Activated CD8-positive, alpha-beta memory T cell treated with anti-CD3 and anti-CD28 coated beads, Interleukin-2, amount 50 U/mL, for 48 hours (primary cell): ENCODE measurements at regions not wholly inside any gene's neighbourhood (a gene's known extent, or its start where the extent isn't known, plus 50 kb on each side); places are given as distances from the start of the nearest gene placed in this dataset.
"Not testable (repeated sequence)": the region's sequence is repeated elsewhere in the genome, so short reads cannot be mapped to it uniquely, and the experiment has no call there.

ENCODE experiments used
- DNase-seq: peaks from one replicate; pipeline ENCODE4 v3.0.0-alpha.2; 2020

DNA sequence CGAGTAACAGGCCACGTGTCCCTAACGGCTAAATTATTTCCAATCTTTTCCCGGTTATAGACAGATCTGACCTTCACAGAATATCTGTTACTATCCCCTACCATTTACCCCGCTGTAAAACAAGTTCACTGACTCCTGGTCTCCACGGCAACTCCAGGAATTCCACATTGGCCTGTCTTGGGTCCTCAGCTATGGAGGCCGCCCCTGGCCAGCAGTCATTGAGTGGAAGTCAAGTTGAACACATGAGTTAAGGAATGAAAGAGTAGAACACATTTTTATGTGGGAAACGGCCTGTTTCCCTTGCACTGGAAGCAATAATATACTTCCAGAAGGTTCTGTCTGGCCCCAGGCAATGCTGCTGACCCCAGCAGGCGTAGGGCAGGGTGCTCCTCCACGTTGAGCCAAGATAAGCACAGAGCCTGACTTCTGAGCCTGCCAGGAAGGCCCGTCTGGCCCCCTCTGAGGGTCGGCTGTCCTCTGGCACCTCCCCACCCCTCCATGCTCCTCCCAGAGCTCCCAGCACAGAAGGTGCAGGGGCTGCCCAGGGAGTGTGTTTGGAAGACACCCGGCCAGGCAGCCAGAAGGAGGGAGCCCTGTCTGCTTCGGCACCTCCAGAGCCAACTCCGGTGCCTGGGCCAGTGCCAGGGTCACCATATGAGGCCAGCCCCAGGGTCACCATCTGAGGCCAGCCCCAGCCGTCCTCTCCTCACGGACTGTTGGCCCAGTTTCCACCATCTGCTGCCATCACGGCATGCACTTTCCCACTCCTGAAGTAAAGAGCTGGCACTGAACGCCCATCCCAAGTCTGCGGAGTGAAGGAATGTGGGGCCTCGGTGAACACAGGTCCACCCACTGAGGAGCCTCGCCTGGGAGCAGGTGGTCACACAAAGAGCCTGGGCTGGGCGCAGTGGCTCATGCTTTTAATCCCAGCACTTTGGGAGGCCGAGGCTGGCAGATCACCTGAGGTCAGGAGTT, 813.2 kb downstream of the BRD1 start:
- DNase-seq: peak; percentile 18

DNA sequence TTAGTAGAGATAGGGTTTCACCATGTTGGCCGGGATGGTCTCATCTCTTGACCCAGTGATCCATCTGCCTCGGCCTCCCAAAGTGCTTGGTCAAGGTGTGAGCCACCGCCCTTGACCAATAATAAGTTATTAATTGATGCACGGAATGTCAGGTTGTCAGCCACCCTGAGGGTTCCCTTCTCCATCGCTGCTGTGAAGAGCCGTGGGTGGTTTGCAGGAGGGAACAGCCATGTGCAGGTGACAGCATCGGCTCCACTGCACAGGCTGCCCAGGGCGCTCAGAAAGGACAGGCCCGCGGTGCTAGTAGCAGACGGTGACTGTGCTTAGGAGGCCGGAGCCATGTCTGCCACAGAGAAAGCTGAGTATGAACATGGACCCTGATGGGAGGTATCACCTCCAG, 814.0 kb downstream of the BRD1 start:
- peak; percentile 23 for DNase-seq

DNA sequence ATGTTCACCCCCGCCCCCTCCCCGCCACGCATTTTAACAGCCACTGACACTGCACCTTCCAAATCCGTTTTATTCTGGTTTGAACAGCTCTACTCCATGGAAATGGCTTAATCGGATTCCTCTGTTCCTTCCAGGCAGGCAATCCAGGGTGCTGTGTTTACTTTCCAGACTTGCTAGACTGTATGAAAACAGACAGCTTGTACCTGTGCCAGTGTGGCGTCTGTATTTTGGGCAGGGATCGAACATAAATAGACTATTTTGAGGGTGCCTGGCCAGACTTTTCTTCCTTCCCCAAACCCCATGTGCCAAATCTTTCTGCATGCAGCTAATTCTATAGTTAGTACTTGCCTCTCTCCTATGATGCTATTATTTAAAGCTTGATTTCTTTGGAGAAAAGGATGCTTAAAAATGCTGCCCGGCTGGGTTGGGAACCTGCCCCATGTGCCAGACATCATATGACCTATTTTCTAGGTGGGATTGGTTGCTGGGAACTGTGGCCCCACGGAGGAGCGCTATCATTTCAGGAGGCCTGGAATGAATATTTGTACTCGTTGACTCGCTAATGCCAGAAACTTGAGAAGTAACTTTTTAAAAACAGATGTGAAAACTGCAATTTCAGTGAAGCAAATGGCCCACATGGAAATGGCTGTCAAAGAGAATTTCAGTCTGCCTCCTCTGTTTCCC, 814.8 kb downstream of the BRD1 start:
- DNase-seq: peak; percentile 1

DNA sequence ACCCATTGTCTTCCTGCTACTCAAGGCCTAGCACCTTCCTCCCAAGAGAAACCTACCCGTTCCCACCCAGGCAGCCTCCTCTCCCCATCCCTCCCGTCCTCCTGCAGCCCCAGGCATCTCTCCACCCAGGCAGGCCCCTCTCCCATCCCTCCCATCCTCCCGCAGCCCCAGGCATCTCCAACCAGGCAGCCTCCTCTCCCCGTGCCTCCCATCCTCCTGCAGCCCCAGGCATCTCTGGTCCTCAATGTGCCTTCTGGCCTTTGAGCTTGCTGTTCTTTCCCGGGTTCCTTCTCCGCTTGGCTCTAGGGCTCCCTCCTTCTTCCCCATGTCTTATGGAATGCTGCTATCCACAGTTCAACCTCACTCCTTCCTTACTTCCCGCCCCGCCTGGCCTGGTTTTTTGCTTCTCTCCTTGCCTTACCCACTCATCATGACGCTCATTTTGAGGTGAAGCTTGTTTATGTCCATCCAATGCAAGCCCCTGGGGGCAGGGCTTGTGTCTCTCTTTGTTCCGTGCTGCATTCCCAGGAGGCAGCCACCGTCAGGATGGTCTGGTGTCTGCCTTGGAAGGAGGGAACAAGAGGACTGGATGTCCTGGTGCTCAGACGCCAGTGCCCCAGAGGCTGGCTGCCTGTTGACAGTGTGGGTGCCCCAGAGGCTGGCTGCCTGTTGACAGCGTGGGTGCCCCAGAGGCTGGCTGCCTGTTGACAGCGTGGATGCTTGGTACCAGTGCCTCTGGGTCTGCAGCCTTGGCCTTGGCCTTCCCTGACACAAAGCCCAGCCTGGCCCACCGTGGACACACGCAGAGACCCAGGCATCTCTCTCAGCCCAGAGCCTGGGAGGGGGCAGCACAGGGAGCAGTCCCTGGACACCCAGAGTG, 815.7 kb downstream of the BRD1 start:
- DNase-seq: peak; percentile 39

DNA sequence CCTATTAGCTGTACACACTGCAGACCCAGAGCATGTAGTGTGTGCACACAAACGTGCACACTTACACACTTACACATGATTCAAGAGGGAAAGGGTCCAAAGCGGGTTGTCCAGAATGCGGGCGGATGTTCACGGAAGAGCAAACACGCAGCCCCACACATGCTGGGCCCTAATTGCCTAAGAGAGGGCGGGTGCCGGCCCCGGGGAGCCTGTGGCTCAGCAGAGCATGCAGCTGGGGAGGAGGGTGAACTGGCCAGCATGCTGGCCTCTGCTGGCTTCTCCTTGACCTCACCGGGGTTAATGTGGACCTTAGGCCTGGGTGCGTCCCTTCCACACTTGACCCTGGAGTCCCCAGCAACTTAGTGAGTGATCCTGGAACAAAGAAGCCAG, 816.3 kb downstream of the BRD1 start:
- DNase-seq: peak; percentile 20

DNA sequence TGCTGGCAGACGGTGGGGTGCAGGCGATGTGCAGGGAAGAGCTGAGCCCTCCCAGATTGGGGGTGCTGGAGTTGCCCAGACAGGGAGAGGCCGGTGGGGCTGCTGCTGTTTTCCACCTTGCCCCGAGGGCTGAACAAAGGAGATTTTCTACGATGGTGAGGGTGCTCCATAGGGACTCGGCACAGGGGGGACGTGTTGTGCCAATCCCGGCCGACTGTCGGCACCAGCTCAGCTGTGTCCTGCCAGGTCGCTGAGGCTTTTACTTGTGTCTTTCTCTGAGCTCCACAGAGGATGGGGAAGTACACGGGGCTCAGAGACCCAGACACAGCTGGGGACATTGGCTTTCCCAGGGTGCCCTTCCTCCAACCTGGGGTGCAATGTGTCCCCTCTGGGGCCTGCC, 816.8 kb downstream of the BRD1 start:
- DNase-seq: peak; percentile 12

DNA sequence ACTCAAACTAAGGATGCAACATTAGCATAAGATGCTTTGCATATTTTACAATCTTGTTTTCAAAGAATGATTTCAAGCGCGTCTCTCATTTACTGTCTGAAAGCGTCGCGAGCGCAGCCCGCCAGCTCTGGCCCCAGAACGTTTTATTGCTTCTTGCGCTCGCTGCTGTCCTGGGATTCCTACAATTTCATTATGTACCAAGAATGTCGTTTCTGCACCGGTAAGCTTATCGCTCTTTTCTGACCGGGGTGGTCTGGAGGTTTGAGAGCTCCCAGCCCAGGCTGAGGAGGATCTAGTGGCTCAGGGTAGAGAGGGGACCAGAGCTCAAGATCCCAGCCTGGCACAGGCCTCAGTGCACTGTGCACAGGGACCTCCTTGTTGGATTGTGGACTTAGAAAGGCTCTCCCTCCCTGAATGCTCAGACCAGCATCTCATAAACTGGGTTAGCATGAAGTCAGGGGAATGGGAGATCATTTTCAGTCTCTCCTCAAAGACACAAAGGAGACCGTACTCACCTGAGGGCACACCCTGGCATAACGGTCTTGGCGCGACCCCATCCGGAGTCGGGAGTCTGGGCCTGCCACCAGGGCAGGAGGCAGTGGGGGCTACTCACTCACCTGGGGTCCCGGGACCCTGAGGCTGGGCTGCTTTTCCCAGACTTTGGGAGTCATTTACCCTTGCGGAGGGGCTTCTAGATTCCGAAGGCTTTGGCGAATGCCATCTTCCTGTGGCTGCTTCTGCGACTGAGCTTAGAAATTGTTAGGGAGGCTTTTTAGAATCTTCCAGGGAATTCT, 817.4 kb downstream of the BRD1 start:
- DNase-seq: peak; percentile 13

DNA sequence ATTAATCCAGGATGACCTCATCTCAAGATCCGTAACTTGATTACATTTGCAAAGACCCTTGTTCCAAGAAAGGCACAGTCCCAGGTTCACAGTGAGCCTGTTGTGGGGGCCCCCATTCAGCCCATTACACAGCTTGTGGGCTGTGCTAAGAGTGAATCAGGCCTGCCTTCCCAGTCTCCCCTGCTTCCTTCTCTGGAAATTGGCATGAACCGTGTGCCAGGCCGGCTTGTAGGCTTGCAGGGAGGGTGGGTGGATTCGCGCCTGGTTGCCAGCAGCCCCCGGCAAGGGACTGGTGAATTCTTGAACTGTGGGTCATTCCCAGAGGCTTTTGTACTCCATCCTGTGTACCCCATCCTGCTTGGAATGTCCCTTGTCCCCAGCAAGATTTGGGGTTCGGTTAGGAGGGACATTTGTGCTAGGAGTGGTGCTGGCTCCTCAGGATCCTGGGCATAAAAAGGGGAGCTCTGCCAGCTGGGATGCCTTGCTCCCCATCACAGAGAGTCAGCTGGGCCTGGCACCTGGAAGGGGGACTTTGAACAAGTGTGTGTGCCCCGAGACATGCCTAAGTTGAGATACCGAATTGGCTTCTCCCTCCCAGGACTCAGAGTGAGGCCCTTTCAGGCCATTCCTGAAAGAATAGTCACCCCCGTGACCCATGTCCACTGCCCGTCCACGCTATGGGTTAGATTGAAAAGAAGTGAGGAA, 818.2 kb downstream of the BRD1 start:
- DNase-seq: peak; percentile 6

DNA sequence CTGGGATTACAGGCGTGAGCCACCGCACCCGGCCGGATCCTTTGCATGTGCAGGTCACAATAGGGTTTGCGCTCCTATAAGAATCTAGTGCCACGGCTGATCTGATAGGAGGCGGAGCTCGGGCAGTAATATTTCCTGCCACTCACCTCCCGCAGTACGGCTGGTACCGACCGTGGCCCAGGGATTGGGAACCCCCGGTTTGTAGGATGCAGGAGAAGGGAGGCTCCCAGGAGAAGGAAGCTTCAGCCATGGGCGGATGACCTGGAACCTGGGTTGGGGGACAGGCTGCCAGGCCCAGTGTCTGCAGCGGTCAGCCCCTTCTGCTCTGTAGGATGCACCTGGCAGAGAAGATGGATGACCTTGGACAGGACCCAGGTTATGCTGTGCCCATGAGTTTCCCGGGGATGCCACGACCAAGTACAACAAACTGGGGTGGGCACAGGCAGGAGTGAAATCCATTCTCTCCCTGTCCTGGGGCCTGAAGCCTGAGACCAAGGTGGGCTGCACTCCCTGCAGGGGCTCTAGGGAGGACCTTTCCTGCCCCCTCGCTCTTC, 818.9 kb downstream of the BRD1 start:
- peak; percentile 7 for DNase-seq

DNA sequence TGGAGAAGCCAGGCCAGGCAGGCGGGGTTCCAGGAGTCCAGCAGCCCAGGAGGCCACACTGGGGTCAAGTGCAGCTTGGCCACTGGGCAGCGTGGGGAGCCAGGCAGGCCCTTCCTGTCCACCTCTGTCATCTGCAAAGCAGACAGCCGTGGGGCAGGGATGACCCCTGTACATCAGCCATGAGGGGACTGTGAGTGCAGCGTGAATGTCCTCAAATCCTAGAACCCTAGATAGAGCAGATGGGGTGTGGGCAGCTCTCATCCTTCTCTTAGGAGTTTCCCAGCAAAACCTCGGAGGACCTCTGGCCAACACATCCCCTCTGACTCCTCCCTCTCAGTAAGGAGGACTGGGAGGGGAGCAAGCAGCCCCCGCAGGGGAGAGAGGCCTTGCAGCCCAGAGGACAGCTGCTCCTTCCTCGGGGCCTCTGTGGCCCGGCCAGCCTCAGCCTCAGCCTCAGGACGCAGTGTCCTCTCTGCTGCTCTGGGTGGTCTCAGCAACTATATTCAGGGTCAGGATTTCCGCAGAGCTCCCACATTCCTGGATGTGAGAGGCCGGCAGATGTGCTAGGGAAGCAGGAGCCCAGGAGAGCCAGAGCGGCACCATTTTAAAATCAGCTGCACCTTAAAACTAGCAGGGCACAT, 820.5 kb downstream of the BRD1 start:
- DNase-seq: no peak

DNA sequence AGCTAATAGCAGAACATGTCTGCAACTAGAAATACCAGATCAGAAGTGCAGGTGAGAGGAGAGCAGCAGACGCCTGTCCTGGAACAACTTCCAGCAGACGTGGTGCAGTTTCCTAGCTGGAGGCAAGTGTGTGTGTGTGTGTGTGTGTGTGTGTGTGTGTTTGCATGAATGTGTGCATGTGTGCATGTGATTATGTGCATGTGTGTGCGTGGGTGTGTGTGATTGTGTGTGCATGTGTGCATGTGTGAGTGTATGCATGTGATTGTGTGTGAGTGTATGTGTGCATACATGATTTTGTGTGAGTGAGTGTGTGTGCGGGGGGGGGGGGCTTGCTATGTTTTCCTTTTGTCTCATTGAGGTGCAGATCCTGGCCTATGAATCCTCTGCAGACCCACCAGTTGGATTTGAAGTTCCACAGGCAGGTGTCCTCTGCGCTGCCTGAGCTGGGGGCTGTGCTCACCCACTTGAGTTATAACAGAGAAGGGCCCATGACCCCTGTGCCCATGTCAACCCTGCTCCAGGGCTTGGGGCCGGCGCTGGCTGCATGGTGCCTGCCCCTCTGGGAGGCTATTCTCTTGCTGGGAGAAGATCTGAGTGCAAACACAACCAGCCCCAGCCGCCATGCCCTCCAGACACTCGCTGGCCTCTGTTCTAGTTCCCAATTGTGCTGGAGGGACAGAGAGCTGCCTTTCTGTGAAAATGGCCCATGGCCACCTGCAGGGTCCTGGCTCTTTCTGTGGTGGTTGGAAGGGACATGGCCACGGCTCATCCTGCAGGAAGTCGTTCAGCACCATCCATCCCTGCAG, 821.3 kb downstream of the BRD1 start:
- DNase-seq: no peak

DNA sequence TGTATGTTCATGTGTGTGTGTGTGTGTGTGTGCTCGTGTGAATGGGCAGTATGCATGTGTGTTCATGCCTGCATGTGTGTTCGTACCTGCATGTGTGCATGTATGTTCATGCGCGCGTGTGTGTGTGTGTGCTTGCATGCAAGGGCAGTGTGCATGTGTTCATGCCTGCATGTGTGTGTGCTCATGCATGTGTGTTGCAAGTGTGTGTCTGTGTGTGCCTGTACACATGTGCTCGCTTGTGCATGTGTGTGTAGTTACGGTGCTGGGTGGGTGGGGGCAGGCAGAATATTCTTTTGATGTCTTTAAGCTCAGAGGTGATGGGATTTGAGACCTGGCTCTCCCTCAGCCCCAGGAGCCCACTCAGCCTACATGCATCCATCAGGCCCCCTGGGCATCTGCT, 822.1 kb downstream of the BRD1 start:
- no peak for DNase-seq

DNA sequence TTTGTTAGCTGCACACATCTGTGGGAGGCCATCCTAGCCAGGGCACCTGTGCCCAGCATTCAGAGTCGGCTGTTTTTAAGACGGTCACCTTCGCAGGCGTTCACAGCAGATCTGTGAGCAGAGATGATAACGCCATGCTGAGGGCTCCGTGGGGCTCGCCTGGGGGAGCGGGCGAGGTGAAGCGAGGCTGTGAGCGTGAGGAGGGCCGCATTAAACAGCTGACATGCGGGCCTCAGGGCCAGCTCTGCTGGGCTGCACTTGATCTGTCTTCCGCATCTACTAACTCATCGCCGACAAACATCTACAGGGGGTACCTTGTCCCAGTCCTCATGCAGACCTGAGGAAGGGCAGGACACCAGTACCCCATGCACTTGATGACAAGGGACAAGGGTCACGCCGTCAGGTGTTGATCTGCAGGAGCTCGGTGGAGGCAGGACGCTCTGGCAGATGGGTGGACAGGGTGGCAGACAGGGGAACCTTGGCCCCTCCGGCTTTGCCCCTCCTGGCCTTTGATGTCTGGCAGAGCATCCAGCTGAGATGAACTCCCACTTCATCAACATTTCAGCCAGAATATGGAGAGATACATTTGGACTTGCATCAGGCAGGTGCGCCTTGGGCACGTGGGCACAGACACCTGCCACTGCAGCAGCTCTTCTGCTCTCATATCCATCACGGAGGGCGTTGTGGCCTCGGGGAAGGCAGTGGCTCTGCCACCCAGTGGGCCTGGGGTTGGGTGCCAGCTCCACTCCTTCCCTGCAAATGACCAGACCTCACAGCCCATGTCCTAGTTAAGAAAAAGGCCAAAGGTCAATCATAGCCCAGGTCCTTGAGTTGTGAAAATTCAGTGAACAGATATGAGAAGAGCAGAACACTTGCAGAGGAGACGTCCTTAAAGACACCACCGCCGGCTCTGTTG, 822.9 kb downstream of the BRD1 start:
- no peak for DNase-seq

DNA sequence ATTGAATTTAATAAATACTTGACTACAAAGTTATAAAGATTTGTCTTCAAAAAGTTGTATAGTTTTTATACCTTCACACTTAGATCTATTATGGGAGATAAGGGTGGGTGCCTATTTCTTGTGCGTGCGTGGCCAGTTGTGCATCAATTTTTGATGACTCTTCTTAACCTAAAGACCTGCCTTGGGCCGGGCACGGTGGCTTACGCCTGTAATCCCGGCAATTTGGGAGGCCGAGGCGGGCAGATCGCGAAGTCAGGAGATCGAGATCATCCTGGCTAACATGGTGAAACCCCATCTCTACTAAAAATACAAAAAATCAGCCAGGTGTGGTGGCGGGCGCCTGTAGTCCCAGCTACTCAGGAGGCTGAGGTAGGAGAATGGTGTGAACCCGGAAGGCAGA, 830.1 kb downstream of the BRD1 start:
- not testable (repeated sequence) for DNase-seq

DNA sequence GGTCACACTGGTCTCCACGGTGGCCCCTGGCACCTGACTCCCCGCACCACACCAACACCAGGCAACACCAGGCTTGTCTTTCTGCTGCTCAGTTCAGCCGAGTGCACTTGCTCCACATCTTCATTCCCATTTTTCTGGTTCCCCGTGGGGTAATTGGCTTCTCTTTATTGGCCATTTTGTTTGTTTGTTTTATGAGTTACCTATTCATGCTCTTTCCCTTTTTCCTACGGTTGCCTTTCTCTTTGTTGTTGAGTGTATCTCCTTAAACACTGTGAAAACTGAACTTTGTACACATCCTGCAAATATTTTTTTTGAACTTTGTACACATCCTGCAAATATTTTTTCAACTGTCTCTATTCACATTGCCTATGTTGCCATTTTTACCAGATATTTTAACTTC, 834.0 kb downstream of the BRD1 start:
- no peak for DNase-seq

DNA sequence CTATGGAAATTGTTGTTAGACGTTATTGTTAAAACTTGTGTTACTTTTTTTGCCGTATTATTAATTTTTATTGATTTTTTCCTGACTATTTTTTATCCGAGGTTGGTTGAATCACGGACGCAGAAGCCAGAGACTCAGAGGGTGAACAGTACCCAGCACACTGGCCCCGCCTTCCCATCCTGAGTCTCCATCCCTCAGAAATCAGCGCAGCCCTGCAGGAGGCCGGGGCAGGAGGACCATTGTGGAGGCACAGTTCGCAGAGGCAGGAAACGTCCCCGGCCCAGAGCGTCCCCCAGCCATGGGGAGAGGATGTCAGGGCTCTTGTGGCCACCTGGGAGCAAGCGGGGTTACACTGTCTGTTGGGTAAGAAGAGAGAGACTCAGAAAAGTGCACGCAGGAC, 843.0 kb downstream of the BRD1 start:
- no peak for DNase-seq

DNA sequence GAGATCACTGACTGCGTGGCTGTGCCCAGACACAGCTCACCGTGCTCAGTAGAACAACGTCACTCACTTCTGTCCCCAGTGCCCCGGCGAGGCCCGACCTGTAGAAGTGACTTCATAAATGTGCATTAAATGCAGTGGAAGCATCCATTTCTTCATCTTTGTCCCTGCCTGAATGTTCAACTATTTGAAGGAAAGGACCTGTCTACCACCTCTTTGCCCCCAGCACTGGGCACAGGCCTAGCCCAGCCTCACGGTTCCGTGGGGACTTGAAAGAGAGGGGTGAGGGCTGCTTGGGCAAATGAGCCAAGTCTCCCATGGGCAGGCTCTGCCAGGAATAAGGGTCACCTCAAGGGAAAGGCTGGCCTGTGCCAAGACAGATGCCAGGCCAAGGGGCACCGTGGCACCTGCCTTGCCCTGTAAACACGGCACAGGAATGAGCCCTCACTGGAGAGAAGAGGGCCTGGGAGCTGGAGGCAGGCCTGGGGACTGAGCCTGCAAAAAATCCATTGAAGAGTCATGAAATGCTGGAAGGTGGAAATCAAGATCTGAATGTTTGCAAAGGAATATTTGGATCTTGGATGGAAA, 845.3 kb downstream of the BRD1 start:
- DNase-seq: no peak

DNA sequence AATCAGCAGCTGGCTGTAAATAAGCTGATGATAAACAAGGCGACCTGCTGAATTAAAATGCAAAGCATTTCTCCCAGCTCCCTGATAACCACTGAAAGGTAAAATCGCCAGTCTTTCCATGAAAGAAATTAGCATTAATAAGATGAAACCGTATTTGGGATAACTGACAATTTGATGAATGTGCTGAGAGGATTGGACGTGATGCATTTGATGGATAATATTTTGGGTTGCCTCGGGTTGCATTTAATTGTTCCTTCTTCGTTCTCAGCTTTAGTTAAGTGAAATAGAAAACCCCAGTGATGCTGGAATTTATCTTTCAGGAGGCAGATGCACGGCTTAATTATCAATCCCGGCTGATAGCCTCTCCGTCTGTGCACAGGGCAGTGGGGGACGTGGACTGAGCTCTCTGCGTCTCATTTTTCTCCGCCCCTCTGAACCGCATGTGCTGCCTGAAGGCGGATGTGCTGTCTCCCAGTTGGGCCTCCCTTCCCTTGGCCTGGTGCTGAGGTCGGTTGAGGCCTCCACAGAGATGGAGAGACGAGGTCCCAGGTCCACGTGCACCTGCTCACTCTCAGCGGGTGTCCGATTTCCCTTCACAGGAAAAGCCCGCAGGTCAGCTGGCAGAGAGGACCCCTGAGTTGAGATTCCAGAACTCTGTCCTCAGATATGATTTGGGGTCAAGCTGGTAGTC, 846.2 kb downstream of the BRD1 start:
- no peak for DNase-seq
